ENCODE measurements at regions not wholly inside any gene's neighbourhood (a gene's known extent, or its start where the extent isn't known, plus 50 kb on each side); places are given as distances from the start of the nearest gene placed in this dataset.

- H3K36me3 Mint-ChIP-seq (ENCODE audit: low read depth), result no peaks in the 10 kb centered on the region
- DNase-seq (ENCODE audit: low spot score), result no peak
Observed at GRCh38 chr1:112172294-112172882, 182.9 kb upstream of the KCND3 start.

GRCh38 chr1:112177314-112177713, 187.8 kb upstream of the KCND3 start:
- intact Hi-C loops (cut with micrococcal nuclease), result no loop called here
- H3K4me1 Mint-ChIP-seq (ENCODE audit: low read depth), result no peaks in the 10 kb centered on the region
- H3K36me3 Mint-ChIP-seq (ENCODE audit: low read depth), result no peaks in the 10 kb centered on the region
- H3K27ac Mint-ChIP-seq, result no peak overlapping the region
- H3K27me3 Mint-ChIP-seq (ENCODE audit: low read depth), result no peaks in the 10 kb centered on the region
- no peak for DNase-seq (ENCODE audit: low spot score)
- H3K4me3 Mint-ChIP-seq (ENCODE audit: low read depth), result no peak overlapping the region
- no peaks in the 10 kb centered on the region for H3K9me3 Mint-ChIP-seq

More at GRCh38 chr1:112172294-112172882, 182.9 kb upstream of the KCND3 start:
- Mint-ChIP-seq H3K4me1 (ENCODE audit: low read depth) (no peaks in the 10 kb centered on the region), H3K4me3 (ENCODE audit: low read depth) (no peak overlapping the region), H3K27ac (no peak overlapping the region), H3K27me3 (ENCODE audit: low read depth) (no peaks in the 10 kb centered on the region), H3K9me3 (no peaks in the 10 kb centered on the region)
- intact Hi-C loops (cut with micrococcal nuclease), result no loop called here

GRCh38 chr1:112188611-112189010, 199.1 kb upstream of the KCND3 start:
- Mint-ChIP-seq H3K4me3 (ENCODE audit: low read depth) (no peak overlapping the region), H3K36me3 (ENCODE audit: low read depth) (no peaks in the 10 kb centered on the region), H3K4me1 (ENCODE audit: low read depth) (no peaks in the 10 kb centered on the region), H3K27me3 (ENCODE audit: low read depth) (no peaks in the 10 kb centered on the region), H3K27ac (no peak overlapping the region), H3K9me3 (no peaks in the 10 kb centered on the region)
- intact Hi-C loops (cut with micrococcal nuclease), result no loop called here
- no peak for DNase-seq (ENCODE audit: low spot score)

GRCh38 chr1:112196008-112196588, 199.9 kb upstream of the CTTNBP2NL start:
- Mint-ChIP-seq H3K4me1 (ENCODE audit: low read depth) (no peaks in the 10 kb centered on the region), H3K9me3 (no peaks in the 10 kb centered on the region), H3K4me3 (ENCODE audit: low read depth) (no peak overlapping the region), H3K27ac (no peak overlapping the region), H3K36me3 (ENCODE audit: low read depth) (no peaks in the 10 kb centered on the region), H3K27me3 (ENCODE audit: low read depth) (no peaks in the 10 kb centered on the region)
- intact Hi-C loops (cut with micrococcal nuclease), result no loop called here
- DNase-seq (ENCODE audit: low spot score), result no peak

- DNase-seq (ENCODE audit: low spot score), result no peak
- Mint-ChIP-seq H3K36me3 (ENCODE audit: low read depth) (no peaks in the 10 kb centered on the region), H3K27me3 (ENCODE audit: low read depth) (no peaks in the 10 kb centered on the region), H3K27ac (no peak overlapping the region), H3K4me1 (ENCODE audit: low read depth) (no peaks in the 10 kb centered on the region), H3K4me3 (ENCODE audit: low read depth) (no peak overlapping the region), H3K9me3 (no peaks in the 10 kb centered on the region)
- intact Hi-C loops (cut with micrococcal nuclease), result no loop called here
Observed at GRCh38 chr1:112196731-112197130, 199.3 kb upstream of the CTTNBP2NL start.

- H3K9me3 Mint-ChIP-seq, result no peaks in the 10 kb centered on the region
- H3K27ac Mint-ChIP-seq, result no peak overlapping the region
- intact Hi-C loops (cut with micrococcal nuclease), result no loop called here
Observed at GRCh38 chr1:112209493-112209892, 186.5 kb upstream of the CTTNBP2NL start.

GRCh38 chr1:112219267-112219666, 176.7 kb upstream of the CTTNBP2NL start:
- no peaks in the 10 kb centered on the region for H3K4me1 Mint-ChIP-seq (ENCODE audit: low read depth)
- H3K9me3 Mint-ChIP-seq, result no peaks in the 10 kb centered on the region
- no peaks in the 10 kb centered on the region for H3K36me3 Mint-ChIP-seq (ENCODE audit: low read depth)
- H3K27ac Mint-ChIP-seq, result no peak overlapping the region
- no peak overlapping the region for H3K4me3 Mint-ChIP-seq (ENCODE audit: low read depth)
- no peaks in the 10 kb centered on the region for H3K27me3 Mint-ChIP-seq (ENCODE audit: low read depth)
- intact Hi-C loops (cut with micrococcal nuclease), result no loop called here
- DNase-seq (ENCODE audit: low spot score), result no peak

More at GRCh38 chr1:112209493-112209892, 186.5 kb upstream of the CTTNBP2NL start:
- DNase-seq (ENCODE audit: low spot score), result no peak
- no peak overlapping the region for H3K4me3 Mint-ChIP-seq (ENCODE audit: low read depth)
- H3K4me1 Mint-ChIP-seq (ENCODE audit: low read depth), result no peaks in the 10 kb centered on the region
- H3K36me3 Mint-ChIP-seq (ENCODE audit: low read depth), result no peaks in the 10 kb centered on the region
- no peaks in the 10 kb centered on the region for H3K27me3 Mint-ChIP-seq (ENCODE audit: low read depth)

- Mint-ChIP-seq H3K27ac (no peak overlapping the region), H3K27me3 (ENCODE audit: low read depth) (no peaks in the 10 kb centered on the region), H3K4me3 (ENCODE audit: low read depth) (no peak overlapping the region), H3K36me3 (ENCODE audit: low read depth) (no peaks in the 10 kb centered on the region), H3K9me3 (no peaks in the 10 kb centered on the region), H3K4me1 (ENCODE audit: low read depth) (no peaks in the 10 kb centered on the region)
- no peak for DNase-seq (ENCODE audit: low spot score)
- intact Hi-C loops (cut with micrococcal nuclease), result no loop called here
Observed at GRCh38 chr1:112230232-112230631, 165.8 kb upstream of the CTTNBP2NL start.

GRCh38 chr1:112231331-112231730, 164.7 kb upstream of the CTTNBP2NL start:
- no peak for DNase-seq (ENCODE audit: low spot score)
- no peak overlapping the region for H3K27ac Mint-ChIP-seq
- no peaks in the 10 kb centered on the region for H3K4me1 Mint-ChIP-seq (ENCODE audit: low read depth)
- H3K36me3 Mint-ChIP-seq (ENCODE audit: low read depth), result no peaks in the 10 kb centered on the region
- intact Hi-C loops (cut with micrococcal nuclease), result no loop called here
- no peak overlapping the region for H3K4me3 Mint-ChIP-seq (ENCODE audit: low read depth)
- no peaks in the 10 kb centered on the region for H3K27me3 Mint-ChIP-seq (ENCODE audit: low read depth)
- H3K9me3 Mint-ChIP-seq, result no peaks in the 10 kb centered on the region

- DNase-seq (ENCODE audit: low spot score), result no peak
- Mint-ChIP-seq H3K9me3 (no peaks in the 10 kb centered on the region), H3K4me3 (ENCODE audit: low read depth) (no peak overlapping the region), H3K27me3 (ENCODE audit: low read depth) (peaks cover 2% of the 10 kb centered on the region), H3K27ac (no peak overlapping the region), H3K4me1 (ENCODE audit: low read depth) (no peaks in the 10 kb centered on the region), H3K36me3 (ENCODE audit: low read depth) (no peaks in the 10 kb centered on the region)
- intact Hi-C loops (cut with micrococcal nuclease), result no loop called here
Observed at GRCh38 chr1:112232848-112233247, 163.2 kb upstream of the CTTNBP2NL start.

GRCh38 chr1:112234710-112235109, 161.3 kb upstream of the CTTNBP2NL start:
- H3K36me3 Mint-ChIP-seq (ENCODE audit: low read depth), result no peaks in the 10 kb centered on the region
- H3K9me3 Mint-ChIP-seq, result no peaks in the 10 kb centered on the region
- no peaks in the 10 kb centered on the region for H3K4me1 Mint-ChIP-seq (ENCODE audit: low read depth)
- H3K27me3 Mint-ChIP-seq (ENCODE audit: low read depth), result peaks cover 4% of the 10 kb centered on the region
- no peak overlapping the region for H3K4me3 Mint-ChIP-seq (ENCODE audit: low read depth)
- H3K27ac Mint-ChIP-seq, result no peak overlapping the region
- DNase-seq (ENCODE audit: low spot score), result no peak
- intact Hi-C loops (cut with micrococcal nuclease), result no loop called here

- Mint-ChIP-seq H3K4me1 (ENCODE audit: low read depth) (no peaks in the 10 kb centered on the region), H3K27ac (no peak overlapping the region)
- intact Hi-C loops (cut with micrococcal nuclease), result no loop called here
Observed at GRCh38 chr1:112237983-112238545, 157.9 kb upstream of the CTTNBP2NL start.

GRCh38 chr1:112239683-112240330, 156.2 kb upstream of the CTTNBP2NL start:
- H3K9me3 Mint-ChIP-seq, result no peaks in the 10 kb centered on the region
- no peak overlapping the region for H3K27ac Mint-ChIP-seq
- peaks cover 4% of the 10 kb centered on the region for H3K27me3 Mint-ChIP-seq (ENCODE audit: low read depth)
- no peaks in the 10 kb centered on the region for H3K36me3 Mint-ChIP-seq (ENCODE audit: low read depth)
- no peak for DNase-seq (ENCODE audit: low spot score)
- no peaks in the 10 kb centered on the region for H3K4me1 Mint-ChIP-seq (ENCODE audit: low read depth)
- H3K4me3 Mint-ChIP-seq (ENCODE audit: low read depth), result no peak overlapping the region
- intact Hi-C loops (cut with micrococcal nuclease), result no loop called here

More at GRCh38 chr1:112237983-112238545, 157.9 kb upstream of the CTTNBP2NL start:
- no peak for DNase-seq (ENCODE audit: low spot score)
- peaks cover 4% of the 10 kb centered on the region for H3K27me3 Mint-ChIP-seq (ENCODE audit: low read depth)
- H3K9me3 Mint-ChIP-seq, result no peaks in the 10 kb centered on the region
- no peak overlapping the region for H3K4me3 Mint-ChIP-seq (ENCODE audit: low read depth)
- no peaks in the 10 kb centered on the region for H3K36me3 Mint-ChIP-seq (ENCODE audit: low read depth)
